Skeletal muscle satellite cell (primary cell): ENCODE measurements at regions not wholly inside any gene's neighbourhood (a gene's known extent, or its start where the extent isn't known, plus 50 kb on each side); places are given as distances from the start of the nearest gene placed in this dataset.

Experiments
- H3K27me3 ChIP-seq: 2 replicates; pipeline ENCODE4 v1.7.0; 2013; ENCODE audit warnings: low read length; ENCODE audit not compliant: control insufficient read depth, insufficient read depth
- H3K36me3 ChIP-seq: 2 replicates; pipeline ENCODE4 v1.7.0; 2013; ENCODE audit warnings: mild to moderate bottlenecking, control low read depth, low read length; ENCODE audit not compliant: insufficient read depth
- H3K4me1 ChIP-seq: 2 replicates; pipeline ENCODE4 v1.7.0; 2013; ENCODE audit warnings: low read length; ENCODE audit not compliant: control insufficient read depth, insufficient read depth
- H3K4me2 ChIP-seq: 2 replicates; pipeline ENCODE4 v1.7.0; 2013; ENCODE audit warnings: mild to moderate bottlenecking, low read length
- H3K4me3 ChIP-seq: 2 replicates; pipeline ENCODE4 v1.7.0; 2013; ENCODE audit warnings: low read length
- H3K9ac ChIP-seq: 2 replicates; pipeline ENCODE4 v1.7.0; 2013; ENCODE audit warnings: mild to moderate bottlenecking, low read depth, low read length, moderate library complexity
- H3K9me3 ChIP-seq: replicated peaks from 2 replicates; pipeline ENCODE4 v1.7.0; 2013; ENCODE audit warnings: mild to moderate bottlenecking, control low read depth, low read length

DNA sequence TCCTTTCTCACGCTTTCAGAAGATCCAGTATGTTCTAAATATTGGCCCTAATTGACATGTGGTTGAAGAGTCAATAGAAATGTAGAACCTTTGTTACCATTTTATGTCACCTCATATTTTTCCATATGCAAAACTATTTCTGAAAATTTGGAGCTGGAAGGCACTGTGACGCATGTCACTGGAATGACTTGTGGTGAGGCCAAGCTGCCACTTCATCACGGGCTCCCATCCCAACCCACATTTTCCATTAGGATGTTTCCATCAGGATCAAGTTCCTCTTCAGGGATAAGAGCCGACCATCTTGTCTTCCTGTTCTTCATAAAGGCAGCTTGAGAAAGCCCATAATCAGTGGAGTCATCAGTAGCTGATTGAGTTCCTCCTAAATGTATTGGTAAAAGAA, 1241.7 kb downstream of the GATA3 start:
- no peaks in the 10 kb centered on the region for H3K9me3 ChIP-seq
- no peak overlapping the region for H3K4me3 ChIP-seq
- H3K4me2 ChIP-seq = no peak overlapping the region
- no peaks in the 10 kb centered on the region for H3K36me3 ChIP-seq
- H3K9ac ChIP-seq = no peak overlapping the region
- H3K27me3 ChIP-seq = no peaks in the 10 kb centered on the region
- no peaks in the 10 kb centered on the region for H3K4me1 ChIP-seq

DNA sequence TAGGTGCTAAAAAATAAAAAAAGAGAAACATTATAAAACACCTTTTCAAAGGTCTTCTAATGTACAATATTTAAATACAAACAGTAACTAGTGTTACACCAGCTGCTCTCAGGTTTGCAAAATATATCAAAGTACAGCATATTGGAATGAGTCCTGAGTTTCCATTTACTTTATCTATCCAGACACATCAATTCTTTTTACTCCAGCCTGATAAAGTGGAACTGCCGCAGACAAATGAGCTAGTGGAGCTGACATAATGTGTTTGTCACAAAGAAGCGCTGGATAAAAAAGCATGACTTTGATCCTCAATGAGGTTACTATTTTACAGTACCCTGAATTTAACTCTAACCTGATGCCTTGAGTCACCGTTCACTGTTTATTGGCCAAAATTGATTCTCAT, 1243.1 kb downstream of the GATA3 start:
- H3K4me3 ChIP-seq = no peak overlapping the region
- H3K9me3 ChIP-seq = no peaks in the 10 kb centered on the region
- no peak overlapping the region for H3K9ac ChIP-seq
- no peak overlapping the region for H3K4me2 ChIP-seq
- no peaks in the 10 kb centered on the region for H3K27me3 ChIP-seq
- H3K36me3 ChIP-seq = no peaks in the 10 kb centered on the region
- H3K4me1 ChIP-seq = no peaks in the 10 kb centered on the region

DNA sequence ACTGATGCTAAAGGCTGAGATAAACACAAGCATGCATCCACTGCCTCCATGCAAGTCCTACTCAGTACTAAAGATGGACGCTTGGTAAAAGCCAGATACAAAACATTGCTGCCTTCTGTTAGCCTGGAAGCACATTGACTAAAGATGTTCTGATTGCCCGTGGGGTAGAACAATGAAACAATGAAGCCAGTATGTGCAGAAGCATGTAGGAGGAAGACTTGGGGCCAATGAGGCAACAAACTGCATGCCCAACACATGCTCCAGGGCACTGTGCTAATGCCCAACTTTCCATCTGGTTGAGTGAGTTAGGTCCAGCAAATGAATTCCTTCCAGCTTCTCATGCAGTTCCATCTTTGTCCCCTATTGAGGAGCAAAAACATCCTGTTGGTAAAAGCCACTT, 1245.5 kb downstream of the GATA3 start:
- Histone ChIP-seq H3K4me1 (no peaks in the 10 kb centered on the region), H3K27me3 (no peaks in the 10 kb centered on the region), H3K36me3 (no peaks in the 10 kb centered on the region), H3K4me3 (no peak overlapping the region), H3K4me2 (no peak overlapping the region), H3K9me3 (no peaks in the 10 kb centered on the region), H3K9ac (no peak overlapping the region)

DNA sequence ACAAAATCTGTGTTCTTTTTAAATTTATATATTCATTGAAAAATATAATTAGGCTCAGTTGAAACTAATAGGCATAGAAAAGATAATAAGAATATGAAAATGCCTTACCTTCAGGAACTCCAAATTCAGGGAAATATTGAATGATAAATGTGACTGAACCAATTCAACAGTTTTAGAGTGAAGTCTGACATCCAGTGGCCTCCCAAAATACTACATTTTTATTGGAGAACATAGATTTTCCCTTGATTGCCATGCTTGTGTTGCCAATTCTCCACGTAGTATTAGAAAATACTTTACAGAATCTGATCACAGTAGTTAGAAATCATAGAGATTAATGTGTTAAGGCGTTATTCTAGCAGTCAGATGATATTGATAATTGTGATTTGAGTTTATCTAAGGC, 1246.7 kb downstream of the GATA3 start:
- no peak overlapping the region for H3K9ac ChIP-seq
- H3K27me3 ChIP-seq = no peaks in the 10 kb centered on the region

GRCh38 chr10:9301554-9301953, 1247.1 kb downstream of the GATA3 start:
- Histone ChIP-seq H3K27me3 (no peaks in the 10 kb centered on the region), H3K4me2 (no peak overlapping the region), H3K9ac (no peak overlapping the region), H3K36me3 (no peaks in the 10 kb centered on the region), H3K4me1 (no peaks in the 10 kb centered on the region), H3K4me3 (no peak overlapping the region), H3K9me3 (no peaks in the 10 kb centered on the region)

More for the DNA sequence above, 1246.7 kb downstream of the GATA3 start:
- H3K4me1 ChIP-seq = no peaks in the 10 kb centered on the region
- H3K4me3 ChIP-seq = no peak overlapping the region
- no peaks in the 10 kb centered on the region for H3K36me3 ChIP-seq
- no peak overlapping the region for H3K4me2 ChIP-seq
- H3K9me3 ChIP-seq = no peaks in the 10 kb centered on the region

DNA sequence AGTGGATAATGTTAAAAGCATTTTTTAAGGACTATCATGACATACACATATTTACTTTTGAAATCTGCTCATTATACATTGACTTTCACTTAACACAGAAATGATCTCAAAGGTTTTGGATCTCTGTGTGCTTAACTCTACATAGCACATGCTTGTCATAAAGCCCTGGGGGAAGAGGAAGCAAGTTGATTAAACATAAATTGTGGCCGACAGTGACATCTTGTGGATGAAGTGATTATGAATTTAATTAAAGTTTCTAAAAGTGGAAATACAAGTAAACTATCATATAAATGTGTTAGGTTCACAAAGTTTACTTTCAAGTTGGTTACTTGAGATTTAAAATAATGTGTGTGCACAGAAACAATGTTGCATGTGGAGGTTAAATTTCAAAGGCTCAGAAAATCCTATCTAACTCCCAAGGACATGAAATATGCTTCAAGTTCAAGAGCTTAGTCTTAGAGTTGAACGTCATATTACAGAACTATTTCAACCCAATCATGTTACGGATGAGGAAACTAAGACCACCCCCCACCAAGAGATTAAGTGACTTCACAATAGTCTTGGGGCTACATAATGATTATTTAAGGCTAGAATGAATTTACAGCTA, 1247.8 kb downstream of the GATA3 start:
- no peaks in the 10 kb centered on the region for H3K9me3 ChIP-seq
- no peak overlapping the region for H3K4me3 ChIP-seq
- H3K4me1 ChIP-seq = no peaks in the 10 kb centered on the region
- no peaks in the 10 kb centered on the region for H3K36me3 ChIP-seq
- no peaks in the 10 kb centered on the region for H3K27me3 ChIP-seq
- no peak overlapping the region for H3K4me2 ChIP-seq
- no peak overlapping the region for H3K9ac ChIP-seq

DNA sequence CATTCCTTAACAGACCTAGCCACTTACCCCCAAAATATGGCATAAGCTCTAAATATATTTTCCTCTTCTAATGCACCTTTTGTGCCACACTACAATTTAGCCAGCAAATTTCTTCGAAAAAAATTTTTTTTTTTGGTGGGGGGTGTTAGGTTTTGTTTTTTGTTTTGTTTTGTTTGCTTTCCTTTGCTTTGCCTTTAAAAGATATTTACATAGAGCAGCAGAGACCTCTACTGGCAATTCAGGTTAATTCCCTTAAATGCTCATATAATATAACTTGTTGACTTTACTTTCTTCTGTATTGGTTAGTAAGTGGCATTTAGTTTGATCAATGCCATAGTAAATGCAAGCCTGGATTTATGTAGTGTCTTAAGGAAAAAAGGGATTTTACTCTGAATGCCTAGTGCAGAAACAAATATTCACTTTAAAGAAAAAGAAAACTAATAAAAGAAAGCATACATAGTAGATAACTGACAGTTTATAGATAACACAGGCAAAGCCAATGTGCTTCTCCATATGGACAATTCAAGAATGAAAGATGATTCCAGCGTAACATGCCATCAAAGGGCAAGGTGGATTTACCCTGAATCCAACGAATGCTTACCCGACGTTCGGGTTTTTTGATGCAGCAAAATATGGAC, 1250.6 kb downstream of the GATA3 start:
- Histone ChIP-seq H3K4me3 (no peak overlapping the region), H3K27me3 (peaks cover 17% of the 10 kb centered on the region), H3K36me3 (no peaks in the 10 kb centered on the region), H3K9ac (no peak overlapping the region), H3K4me2 (no peak overlapping the region), H3K9me3 (no peaks in the 10 kb centered on the region), H3K4me1 (no peaks in the 10 kb centered on the region)

- Histone ChIP-seq H3K36me3 (no peaks in the 10 kb centered on the region), H3K4me1 (no peaks in the 10 kb centered on the region), H3K4me3 (no peak overlapping the region), H3K27me3 (peaks cover 31% of the 10 kb centered on the region), H3K9me3 (no peaks in the 10 kb centered on the region), H3K4me2 (no peak overlapping the region), H3K9ac (no peak overlapping the region)
Observed at GRCh38 chr10:9311702-9312499, 1257.4 kb downstream of the GATA3 start.

GRCh38 chr10:9315292-9315691, 1260.8 kb downstream of the GATA3 start:
- no peaks in the 10 kb centered on the region for H3K9me3 ChIP-seq
- H3K9ac ChIP-seq = no peak overlapping the region
- H3K36me3 ChIP-seq = no peaks in the 10 kb centered on the region
- H3K4me3 ChIP-seq = no peak overlapping the region
- no peaks in the 10 kb centered on the region for H3K4me1 ChIP-seq
- H3K4me2 ChIP-seq = no peak overlapping the region
- peaks cover 14% of the 10 kb centered on the region for H3K27me3 ChIP-seq

- Histone ChIP-seq H3K36me3 (no peaks in the 10 kb centered on the region), H3K9me3 (no peaks in the 10 kb centered on the region), H3K4me2 (no peak overlapping the region), H3K27me3 (peaks cover 13% of the 10 kb centered on the region), H3K4me3 (no peak overlapping the region), H3K9ac (no peak overlapping the region), H3K4me1 (no peaks in the 10 kb centered on the region)
Observed at GRCh38 chr10:9331583-9332008, 1277.1 kb downstream of the GATA3 start.

DNA sequence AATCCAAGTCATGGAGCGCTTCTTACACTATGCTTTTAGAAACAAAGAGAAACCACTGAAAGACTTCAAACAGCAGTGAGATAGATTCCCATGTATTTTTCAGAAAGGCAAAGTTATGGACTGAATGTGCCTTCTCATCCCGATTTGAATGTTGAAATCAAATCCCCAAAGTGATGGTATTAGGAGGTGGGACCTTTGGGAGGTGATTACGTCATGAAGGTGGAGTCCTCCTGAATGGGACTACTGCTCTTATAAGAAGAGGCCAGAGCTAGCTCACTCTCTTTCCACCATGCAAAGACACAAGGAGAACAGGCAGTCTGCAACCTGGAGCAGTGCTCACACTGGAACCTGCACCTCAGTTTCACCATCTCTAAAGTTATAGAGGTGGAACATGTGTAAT, 1279.8 kb downstream of the GATA3 start:
- Histone ChIP-seq H3K27me3 (no peaks in the 10 kb centered on the region), H3K9me3 (no peaks in the 10 kb centered on the region), H3K4me1 (no peaks in the 10 kb centered on the region), H3K36me3 (no peaks in the 10 kb centered on the region), H3K4me2 (no peak overlapping the region), H3K4me3 (no peak overlapping the region), H3K9ac (no peak overlapping the region)
